Liver (tissue), 8 donors: ENCODE measurements at regions not wholly inside any gene's neighbourhood (a gene's known extent, or its start where the extent isn't known, plus 50 kb on each side); places are given as distances from the start of the nearest gene placed in this dataset.

Experiments used
- DNase-seq: peaks from one replicate; pipeline ENCODE4 v3.0.0-alpha.2; 2017; ENCODE audit warnings: low spot score
- H3K27ac ChIP-seq, 2 donors: one replicate each; pipeline ENCODE4 v1.7.0; 2013; ENCODE audit warnings: inconsistent platforms in 2 of 2, low read length in 2 of 2, control low read depth in 1 of 2, low read depth in 1 of 2, mild to moderate bottlenecking in 1 of 2
- H3K27me3 ChIP-seq, 4 donors: one replicate each; pipeline versions ENCODE4 v1.6.1 to v1.7.0; 2013; ENCODE audit warnings: low read length in 3 of 4, inconsistent platforms in 1 of 4, mild to moderate bottlenecking in 1 of 4, moderate library complexity in 1 of 4; ENCODE audit not compliant: control insufficient read depth in 4 of 4, insufficient read depth in 4 of 4
- H3K36me3 ChIP-seq, 4 donors: one replicate each; pipeline versions ENCODE4 v1.6.1 to v1.7.0; 2013; ENCODE audit warnings: low read length in 3 of 4, mild to moderate bottlenecking in 3 of 4, low read depth in 1 of 4, moderate library complexity in 1 of 4; ENCODE audit not compliant: control insufficient read depth in 4 of 4, insufficient read depth in 3 of 4
- H3K4me1 ChIP-seq, 4 donors: one replicate each; pipeline versions ENCODE4 v1.6.1 to v1.7.0; 2013; ENCODE audit warnings: low read length in 3 of 4, mild to moderate bottlenecking in 3 of 4, moderate library complexity in 1 of 4; ENCODE audit not compliant: control insufficient read depth in 4 of 4, insufficient read depth in 4 of 4
- H3K4me3 ChIP-seq, 3 donors: one replicate each; pipeline versions ENCODE4 v1.6.1 to v1.7.0; 2013; ENCODE audit warnings: low read length in 3 of 3, control low read depth in 1 of 3, low read depth in 1 of 3, mild to moderate bottlenecking in 1 of 3
- H3K9ac ChIP-seq, 2 donors: one replicate each; pipeline ENCODE4 v1.7.0; 2013; ENCODE audit warnings: low read length in 2 of 2, mild to moderate bottlenecking in 2 of 2, moderate library complexity in 2 of 2, control low read depth in 1 of 2, low read depth in 1 of 2
- H3K9me3 ChIP-seq, 4 donors: one replicate each; pipeline versions ENCODE4 v1.6.1 to v1.7.0; 2013; ENCODE audit warnings: low read length in 3 of 4; ENCODE audit not compliant: control insufficient read depth in 4 of 4
- EGR1 ChIP-seq, 2 donors: IDR thresholded peaks; 2 replicates each; pipeline ENCODE4 v1.6.1; 2016 to 2018; ENCODE audit warnings: antibody characterized with exemption in 2 of 2, low read depth in 2 of 2
- FOXA1 ChIP-seq: IDR thresholded peaks from 2 replicates; pipeline ENCODE4 v1.6.1; 2016; ENCODE audit warnings: antibody characterized with exemption
- FOXA2 ChIP-seq: IDR thresholded peaks from 2 replicates; pipeline ENCODE4 v1.6.1; 2016; ENCODE audit warnings: antibody characterized with exemption
- GABPA ChIP-seq, 2 donors: IDR thresholded peaks in 1 of 2; conservative IDR thresholded peaks in 1 of 2; 2 replicates each; pipeline ENCODE4 v1.6.1; 2016; ENCODE audit warnings: antibody characterized with exemption in 2 of 2, mild to moderate bottlenecking in 1 of 2, moderate library complexity in 1 of 2
- HNF4A ChIP-seq, 2 donors: conservative IDR thresholded peaks; 2 replicates each; pipeline ENCODE4 v1.6.1; 2016; ENCODE audit warnings: antibody characterized with exemption in 2 of 2, mild to moderate bottlenecking in 2 of 2
- HNF4G ChIP-seq: IDR thresholded peaks from 2 replicates; pipeline ENCODE4 v1.6.1; 2016; ENCODE audit warnings: antibody characterized with exemption
- JUND ChIP-seq, 2 donors: IDR thresholded peaks; 2 replicates each; pipeline ENCODE4 v1.6.1; 2016; ENCODE audit warnings: antibody characterized with exemption in 2 of 2
- NR2F2 ChIP-seq: IDR thresholded peaks from 2 replicates; pipeline ENCODE4 v1.6.1; 2016; ENCODE audit warnings: antibody characterized with exemption
- RXRA ChIP-seq, 2 donors: IDR thresholded peaks; 2 replicates each; pipeline ENCODE4 v1.6.1; 2017 to 2018; ENCODE audit warnings: antibody characterized with exemption in 2 of 2, mild to moderate bottlenecking in 1 of 2
- SP1 ChIP-seq: IDR thresholded peaks from 2 replicates; pipeline ENCODE4 v1.6.1; 2018; ENCODE audit warnings: antibody characterized with exemption, mild to moderate bottlenecking
- TAF1 ChIP-seq: conservative IDR thresholded peaks from 2 replicates; pipeline ENCODE4 v1.6.1; 2016; ENCODE audit warnings: antibody characterized with exemption, mild to moderate bottlenecking
- YY1 ChIP-seq: IDR thresholded peaks from 2 replicates; pipeline ENCODE4 v1.6.1; 2016; ENCODE audit warnings: antibody characterized with exemption, mild to moderate bottlenecking
- WGBS: extraction: QIAGEN DNeasy Blood & Tissue Kit; methylation state at CpG from one replicate; pipeline ENCODE4 v1.1.7; 2013; 5-methylcytosine and 5-hydroxymethylcytosine counted together
- TF ChIP-seq, protein P1 (sequence below): IDR thresholded peaks from 2 replicates; pipeline ENCODE4 v1.6.1; 2016; ENCODE audit warnings: antibody characterized with exemption
- TF ChIP-seq, protein P2 (sequence below): fragments of 150-350 bp; IDR thresholded peaks from 2 replicates; pipeline ENCODE4 v1.5.1; 2017; ENCODE audit warnings: improper control_type of control experiment, low read depth, low read length; ENCODE audit not compliant: missing input control
- TF ChIP-seq, protein P3 (sequence below): IDR thresholded peaks from 2 replicates; pipeline ENCODE4 v1.6.1; 2016; ENCODE audit warnings: antibody characterized with exemption, mild to moderate bottlenecking
- TF ChIP-seq, protein P4 (sequence below): IDR thresholded peaks from 2 replicates; pipeline ENCODE4 v1.6.1; 2016; ENCODE audit warnings: antibody characterized with exemption
- TF ChIP-seq, protein P5 (sequence below): IDR thresholded peaks from 2 replicates; pipeline ENCODE4 v1.6.1; 2016; ENCODE audit warnings: antibody characterized with exemption
- donor health status: healthy.
- donor health status: healthy.
- donor health status: healthy.
- donor health status: healthy.
- donor health status: healthy.

DNA sequence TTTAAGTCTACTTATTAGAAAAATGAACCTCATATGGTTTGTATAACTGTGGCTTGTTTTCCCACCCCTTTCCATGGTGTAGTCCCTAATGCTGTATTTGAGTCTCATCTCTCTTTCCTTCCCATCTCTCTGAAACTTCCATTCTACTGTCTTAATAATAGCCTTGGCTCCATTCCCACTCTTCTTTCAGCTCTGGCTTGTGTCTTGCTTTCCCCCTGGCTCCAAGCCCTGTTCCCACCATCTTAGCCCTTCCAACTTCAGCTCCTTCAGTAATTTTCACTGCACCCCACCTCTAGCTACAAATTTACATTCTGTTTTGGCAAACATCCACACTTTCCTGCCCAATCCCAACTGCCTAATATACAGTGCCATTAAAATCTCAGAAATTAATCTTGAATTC lies 137.5 kb downstream of the SLITRK6 start:
- H3K27me3 ChIP-seq, result no peaks in the 10 kb centered on the region
- H3K27ac ChIP-seq, result no peak overlapping the region
- no peak for DNase-seq
- TF ChIP-seq, protein P1, sequence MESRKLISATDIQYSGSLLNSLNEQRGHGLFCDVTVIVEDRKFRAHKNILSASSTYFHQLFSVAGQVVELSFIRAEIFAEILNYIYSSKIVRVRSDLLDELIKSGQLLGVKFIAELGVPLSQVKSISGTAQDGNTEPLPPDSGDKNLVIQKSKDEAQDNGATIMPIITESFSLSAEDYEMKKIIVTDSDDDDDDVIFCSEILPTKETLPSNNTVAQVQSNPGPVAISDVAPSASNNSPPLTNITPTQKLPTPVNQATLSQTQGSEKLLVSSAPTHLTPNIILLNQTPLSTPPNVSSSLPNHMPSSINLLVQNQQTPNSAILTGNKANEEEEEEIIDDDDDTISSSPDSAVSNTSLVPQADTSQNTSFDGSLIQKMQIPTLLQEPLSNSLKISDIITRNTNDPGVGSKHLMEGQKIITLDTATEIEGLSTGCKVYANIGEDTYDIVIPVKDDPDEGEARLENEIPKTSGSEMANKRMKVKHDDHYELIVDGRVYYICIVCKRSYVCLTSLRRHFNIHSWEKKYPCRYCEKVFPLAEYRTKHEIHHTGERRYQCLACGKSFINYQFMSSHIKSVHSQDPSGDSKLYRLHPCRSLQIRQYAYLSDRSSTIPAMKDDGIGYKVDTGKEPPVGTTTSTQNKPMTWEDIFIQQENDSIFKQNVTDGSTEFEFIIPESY, result no peak
- TF ChIP-seq, protein P2, sequence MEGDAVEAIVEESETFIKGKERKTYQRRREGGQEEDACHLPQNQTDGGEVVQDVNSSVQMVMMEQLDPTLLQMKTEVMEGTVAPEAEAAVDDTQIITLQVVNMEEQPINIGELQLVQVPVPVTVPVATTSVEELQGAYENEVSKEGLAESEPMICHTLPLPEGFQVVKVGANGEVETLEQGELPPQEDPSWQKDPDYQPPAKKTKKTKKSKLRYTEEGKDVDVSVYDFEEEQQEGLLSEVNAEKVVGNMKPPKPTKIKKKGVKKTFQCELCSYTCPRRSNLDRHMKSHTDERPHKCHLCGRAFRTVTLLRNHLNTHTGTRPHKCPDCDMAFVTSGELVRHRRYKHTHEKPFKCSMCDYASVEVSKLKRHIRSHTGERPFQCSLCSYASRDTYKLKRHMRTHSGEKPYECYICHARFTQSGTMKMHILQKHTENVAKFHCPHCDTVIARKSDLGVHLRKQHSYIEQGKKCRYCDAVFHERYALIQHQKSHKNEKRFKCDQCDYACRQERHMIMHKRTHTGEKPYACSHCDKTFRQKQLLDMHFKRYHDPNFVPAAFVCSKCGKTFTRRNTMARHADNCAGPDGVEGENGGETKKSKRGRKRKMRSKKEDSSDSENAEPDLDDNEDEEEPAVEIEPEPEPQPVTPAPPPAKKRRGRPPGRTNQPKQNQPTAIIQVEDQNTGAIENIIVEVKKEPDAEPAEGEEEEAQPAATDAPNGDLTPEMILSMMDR, result no peak
- no peak for TF ChIP-seq GABPA (IDR thresholded peaks at IDR 0.05 in 1 of 2, conservative IDR thresholded peaks at IDR 0.05 in 1 of 2)
- TF ChIP-seq, protein P3, sequence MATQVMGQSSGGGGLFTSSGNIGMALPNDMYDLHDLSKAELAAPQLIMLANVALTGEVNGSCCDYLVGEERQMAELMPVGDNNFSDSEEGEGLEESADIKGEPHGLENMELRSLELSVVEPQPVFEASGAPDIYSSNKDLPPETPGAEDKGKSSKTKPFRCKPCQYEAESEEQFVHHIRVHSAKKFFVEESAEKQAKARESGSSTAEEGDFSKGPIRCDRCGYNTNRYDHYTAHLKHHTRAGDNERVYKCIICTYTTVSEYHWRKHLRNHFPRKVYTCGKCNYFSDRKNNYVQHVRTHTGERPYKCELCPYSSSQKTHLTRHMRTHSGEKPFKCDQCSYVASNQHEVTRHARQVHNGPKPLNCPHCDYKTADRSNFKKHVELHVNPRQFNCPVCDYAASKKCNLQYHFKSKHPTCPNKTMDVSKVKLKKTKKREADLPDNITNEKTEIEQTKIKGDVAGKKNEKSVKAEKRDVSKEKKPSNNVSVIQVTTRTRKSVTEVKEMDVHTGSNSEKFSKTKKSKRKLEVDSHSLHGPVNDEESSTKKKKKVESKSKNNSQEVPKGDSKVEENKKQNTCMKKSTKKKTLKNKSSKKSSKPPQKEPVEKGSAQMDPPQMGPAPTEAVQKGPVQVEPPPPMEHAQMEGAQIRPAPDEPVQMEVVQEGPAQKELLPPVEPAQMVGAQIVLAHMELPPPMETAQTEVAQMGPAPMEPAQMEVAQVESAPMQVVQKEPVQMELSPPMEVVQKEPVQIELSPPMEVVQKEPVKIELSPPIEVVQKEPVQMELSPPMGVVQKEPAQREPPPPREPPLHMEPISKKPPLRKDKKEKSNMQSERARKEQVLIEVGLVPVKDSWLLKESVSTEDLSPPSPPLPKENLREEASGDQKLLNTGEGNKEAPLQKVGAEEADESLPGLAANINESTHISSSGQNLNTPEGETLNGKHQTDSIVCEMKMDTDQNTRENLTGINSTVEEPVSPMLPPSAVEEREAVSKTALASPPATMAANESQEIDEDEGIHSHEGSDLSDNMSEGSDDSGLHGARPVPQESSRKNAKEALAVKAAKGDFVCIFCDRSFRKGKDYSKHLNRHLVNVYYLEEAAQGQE, result no peak
- no peak for TF ChIP-seq YY1
- TF ChIP-seq NR2F2, result no peak
- no peak for TF ChIP-seq HNF4A (conservative IDR thresholded peaks at IDR 0.05)
- no peak for TF ChIP-seq FOXA1
- no peak for TF ChIP-seq HNF4G
- TF ChIP-seq FOXA2, result no peak
- TF ChIP-seq, protein P4, sequence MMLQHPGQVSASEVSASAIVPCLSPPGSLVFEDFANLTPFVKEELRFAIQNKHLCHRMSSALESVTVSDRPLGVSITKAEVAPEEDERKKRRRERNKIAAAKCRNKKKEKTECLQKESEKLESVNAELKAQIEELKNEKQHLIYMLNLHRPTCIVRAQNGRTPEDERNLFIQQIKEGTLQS, result no peak
- no peak for TF ChIP-seq TAF1
- TF ChIP-seq RXRA (IDR thresholded peaks at IDR 0.05), result no peak
- TF ChIP-seq JUND (IDR thresholded peaks at IDR 0.05), result no peak
- no peak for TF ChIP-seq SP1
- TF ChIP-seq, protein P5, sequence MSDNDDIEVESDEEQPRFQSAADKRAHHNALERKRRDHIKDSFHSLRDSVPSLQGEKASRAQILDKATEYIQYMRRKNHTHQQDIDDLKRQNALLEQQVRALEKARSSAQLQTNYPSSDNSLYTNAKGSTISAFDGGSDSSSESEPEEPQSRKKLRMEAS, result no peak
- no peaks in the 10 kb centered on the region for H3K4me1 ChIP-seq
- H3K36me3 ChIP-seq, result no peaks in the 10 kb centered on the region
- no peak overlapping the region for H3K9ac ChIP-seq
- H3K4me3 ChIP-seq, result no peak overlapping the region
- no peaks in the 10 kb centered on the region for H3K9me3 ChIP-seq

DNA sequence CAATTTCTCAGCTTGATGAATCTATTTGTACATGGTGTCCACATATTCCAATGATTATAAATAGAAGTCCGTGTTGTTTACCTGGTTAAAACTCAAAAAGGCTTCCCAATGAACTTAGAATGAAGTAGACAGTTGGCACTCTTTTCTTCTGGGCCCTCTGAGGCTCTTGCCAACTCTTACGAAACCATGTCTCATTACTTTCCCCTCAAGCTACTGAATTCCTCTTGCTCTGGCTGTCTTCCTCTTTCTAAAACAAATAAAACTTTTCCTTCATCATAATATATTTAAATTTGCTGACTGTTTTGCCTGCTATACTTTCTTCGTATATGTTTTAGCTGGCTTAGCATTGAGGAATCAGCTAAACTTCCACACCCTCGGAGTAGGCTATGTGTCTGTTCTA lies 139.7 kb downstream of the SLITRK6 start:
- Histone ChIP-seq H3K4me3 (no peak overlapping the region), H3K36me3 (no peaks in the 10 kb centered on the region), H3K27ac (no peak overlapping the region), H3K27me3 (no peaks in the 10 kb centered on the region), H3K9ac (no peak overlapping the region), H3K9me3 (no peaks in the 10 kb centered on the region), H3K4me1 (no peaks in the 10 kb centered on the region)
- 73% methylated on average over 4 of the region's 4 CpGs for WGBS
- no peak for TF ChIP-seq FOXA2
- TF ChIP-seq, protein P3, result no peak
- TF ChIP-seq EGR1 (IDR thresholded peaks at IDR 0.05; ENCODE audit: low read depth in 2 of 2), result no peak
- no peak for TF ChIP-seq FOXA1
- no peak for TF ChIP-seq NR2F2
- TF ChIP-seq SP1, result no peak
- TF ChIP-seq HNF4G, result no peak
- no peak for TF ChIP-seq RXRA (IDR thresholded peaks at IDR 0.05)
- no peak for DNase-seq
